ENCODE measurements at regions not wholly inside any gene's neighbourhood (a gene's known extent, or its start where the extent isn't known, plus 50 kb on each side); places are given as distances from the start of the nearest gene placed in this dataset.

GRCh38 chr4:129903861-129904260 is 807.9 kb downstream of the C4orf33 start:
- no peak for DNase-seq (ENCODE audit: low spot score)
- ATAC-seq (ENCODE audit: low FRiP score) = no peak
- TF ChIP-seq CTCF (IDR thresholded peaks at IDR 0.05) = no peak

- no peak for TF ChIP-seq CTCF (IDR thresholded peaks at IDR 0.05)
- DNase-seq (ENCODE audit: low spot score) (no peak), ATAC-seq (ENCODE audit: low FRiP score) (no peak)
Measured at GRCh38 chr4:129905256-129905655, 809.3 kb downstream of the C4orf33 start.

GRCh38 chr4:129908117-129908516 is 812.2 kb downstream of the C4orf33 start:
- TF ChIP-seq CTCF (IDR thresholded peaks at IDR 0.05) = no peak
- DNase-seq (ENCODE audit: low spot score) (no peak), ATAC-seq (ENCODE audit: low FRiP score) (no peak)

- no peak for TF ChIP-seq CTCF (IDR thresholded peaks at IDR 0.05)
- ATAC-seq (ENCODE audit: low FRiP score) (no peak), DNase-seq (ENCODE audit: low spot score) (no peak)
Measured at GRCh38 chr4:129916991-129917390, 821.0 kb downstream of the C4orf33 start.

- TF ChIP-seq CTCF (IDR thresholded peaks at IDR 0.05) = no peak
Measured at GRCh38 chr4:129917651-129918050, 821.7 kb downstream of the C4orf33 start.

GRCh38 chr4:129926936-129927335 is 831.0 kb downstream of the C4orf33 start:
- no peak for TF ChIP-seq CTCF (IDR thresholded peaks at IDR 0.05)
- no peak for ATAC-seq (ENCODE audit: low FRiP score)
- no peak for DNase-seq (ENCODE audit: low spot score)

More at GRCh38 chr4:129917651-129918050, 821.7 kb downstream of the C4orf33 start:
- ATAC-seq (ENCODE audit: low FRiP score) (no peak), DNase-seq (ENCODE audit: low spot score) (no peak)

- ATAC-seq (ENCODE audit: low FRiP score) = no peak
- no peak for TF ChIP-seq CTCF (IDR thresholded peaks at IDR 0.05)
Measured at GRCh38 chr4:129929052-129929451, 833.1 kb downstream of the C4orf33 start.

More at GRCh38 chr4:129929052-129929451, 833.1 kb downstream of the C4orf33 start:
- DNase-seq (ENCODE audit: low spot score) = no peak

Data from omental fat pad (tissue), 3 donors.